ENCODE measurements at regions not wholly inside any gene's neighbourhood (a gene's known extent, or its start where the extent isn't known, plus 50 kb on each side); places are given as distances from the start of the nearest gene placed in this dataset.
"Not testable (repeated sequence)": the region's sequence is repeated elsewhere in the genome, so short reads cannot be mapped to it uniquely, and the experiment has no call there.

DNA sequence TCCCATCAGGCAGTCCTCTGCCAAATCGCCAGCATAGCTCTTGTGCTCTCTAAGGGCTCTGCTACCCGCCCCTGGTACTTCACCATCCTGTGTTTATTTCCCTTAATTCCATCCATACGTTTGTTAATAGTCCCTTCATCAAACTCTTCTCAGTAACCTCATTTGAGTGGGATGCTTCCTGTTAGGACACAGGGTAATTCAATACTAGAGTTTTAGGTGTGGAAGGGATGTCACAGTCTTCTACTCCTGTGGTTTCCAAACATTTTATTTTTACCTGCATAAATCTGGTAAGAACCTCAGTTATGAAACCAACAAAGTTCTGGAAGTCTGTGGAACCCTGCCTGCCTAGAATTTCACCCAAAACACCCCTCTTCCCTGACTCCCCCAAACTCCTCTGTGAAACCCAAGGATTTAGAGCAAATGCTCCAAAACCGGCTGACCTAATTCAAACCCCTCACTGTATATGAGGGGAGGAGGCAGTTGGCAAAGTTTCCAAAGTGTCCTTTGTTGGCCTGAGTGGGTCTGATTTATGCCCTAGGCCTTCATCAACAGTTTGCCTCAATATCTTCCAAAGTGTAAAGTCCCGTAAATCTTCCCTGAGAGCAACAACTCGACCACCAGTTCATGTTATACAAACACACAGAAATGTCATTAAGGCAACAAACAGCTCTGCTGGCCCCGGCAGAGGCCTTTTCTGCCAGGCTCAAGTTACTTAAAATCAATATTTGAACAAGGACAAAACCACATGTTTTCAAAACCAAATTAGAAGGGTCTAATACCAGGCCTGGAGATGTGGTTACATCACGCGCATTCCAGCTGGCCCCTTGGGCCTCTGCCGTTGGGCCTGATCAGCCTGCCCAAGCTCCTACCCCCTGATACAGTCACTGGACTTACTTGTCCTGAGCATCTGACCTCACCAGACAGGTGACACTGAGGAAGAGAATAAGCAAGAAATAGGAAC lies 82.4 kb upstream of the FGGY start:
- TF ChIP-seq, protein P1, sequence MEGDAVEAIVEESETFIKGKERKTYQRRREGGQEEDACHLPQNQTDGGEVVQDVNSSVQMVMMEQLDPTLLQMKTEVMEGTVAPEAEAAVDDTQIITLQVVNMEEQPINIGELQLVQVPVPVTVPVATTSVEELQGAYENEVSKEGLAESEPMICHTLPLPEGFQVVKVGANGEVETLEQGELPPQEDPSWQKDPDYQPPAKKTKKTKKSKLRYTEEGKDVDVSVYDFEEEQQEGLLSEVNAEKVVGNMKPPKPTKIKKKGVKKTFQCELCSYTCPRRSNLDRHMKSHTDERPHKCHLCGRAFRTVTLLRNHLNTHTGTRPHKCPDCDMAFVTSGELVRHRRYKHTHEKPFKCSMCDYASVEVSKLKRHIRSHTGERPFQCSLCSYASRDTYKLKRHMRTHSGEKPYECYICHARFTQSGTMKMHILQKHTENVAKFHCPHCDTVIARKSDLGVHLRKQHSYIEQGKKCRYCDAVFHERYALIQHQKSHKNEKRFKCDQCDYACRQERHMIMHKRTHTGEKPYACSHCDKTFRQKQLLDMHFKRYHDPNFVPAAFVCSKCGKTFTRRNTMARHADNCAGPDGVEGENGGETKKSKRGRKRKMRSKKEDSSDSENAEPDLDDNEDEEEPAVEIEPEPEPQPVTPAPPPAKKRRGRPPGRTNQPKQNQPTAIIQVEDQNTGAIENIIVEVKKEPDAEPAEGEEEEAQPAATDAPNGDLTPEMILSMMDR (IDR thresholded peaks at IDR 0.05; ENCODE audit: extremely low read depth, insufficient read depth, missing control alignments): no peak
- DNase-seq (ENCODE audit: low spot score): no peak
- in situ Hi-C loops (cut with MboI; ENCODE audit: low pct_unique_long_range_greater_than_20kb, low sequenced_read_pairs, unreplicated experiment): no loop called here

DNA sequence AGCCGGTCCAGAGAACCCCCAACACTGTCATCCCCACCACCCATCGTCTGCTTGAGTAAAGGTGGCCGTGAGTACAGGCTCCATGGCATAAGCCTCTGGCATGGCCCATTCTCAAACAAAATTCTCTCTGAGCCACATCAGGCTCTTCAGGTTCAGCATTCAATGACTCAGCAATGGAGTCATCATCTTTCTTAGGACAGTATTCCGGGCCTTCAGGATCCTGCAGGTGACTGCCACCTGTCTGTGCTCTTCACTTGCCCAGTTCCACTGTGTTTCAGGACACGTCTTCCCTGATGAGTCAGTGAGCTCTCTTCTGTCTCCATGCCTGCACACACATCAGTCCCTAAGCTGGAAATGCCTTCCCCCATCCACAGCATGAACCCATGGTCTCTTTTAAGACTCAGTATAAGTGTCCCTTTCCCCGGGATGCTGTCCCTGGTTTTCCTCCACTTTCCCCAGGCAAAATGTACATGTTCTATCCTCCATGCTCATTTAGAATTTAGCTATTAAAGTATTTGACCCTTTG lies 81.1 kb upstream of the FGGY start:
- TF ChIP-seq, protein P1 (IDR thresholded peaks at IDR 0.05; ENCODE audit: extremely low read depth, insufficient read depth, missing control alignments): no peak
- in situ Hi-C loops (cut with MboI; ENCODE audit: low pct_unique_long_range_greater_than_20kb, low sequenced_read_pairs, unreplicated experiment): no loop called here
- DNase-seq (ENCODE audit: low spot score): no peak

DNA sequence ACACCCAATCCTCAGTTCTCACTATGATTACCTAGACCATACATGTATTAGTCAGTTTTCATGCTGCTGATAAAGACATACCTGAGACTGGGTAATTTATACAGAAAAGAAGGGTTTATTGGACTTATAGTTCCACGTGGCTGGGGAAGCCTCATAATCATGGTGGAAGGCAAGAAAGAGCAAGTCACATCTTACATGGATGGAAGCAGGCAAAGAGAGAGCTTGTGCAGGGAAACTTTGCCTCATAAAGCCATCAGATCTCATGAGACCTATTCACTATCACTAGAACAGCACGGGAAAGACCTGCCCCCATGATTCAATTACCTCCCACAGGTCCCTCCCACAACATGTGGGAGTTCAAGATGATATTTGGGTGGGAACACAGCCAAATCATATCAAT lies 79.5 kb upstream of the FGGY start:
- in situ Hi-C loops (cut with MboI; ENCODE audit: low pct_unique_long_range_greater_than_20kb, low sequenced_read_pairs, unreplicated experiment): not testable (repeated sequence)

DNA sequence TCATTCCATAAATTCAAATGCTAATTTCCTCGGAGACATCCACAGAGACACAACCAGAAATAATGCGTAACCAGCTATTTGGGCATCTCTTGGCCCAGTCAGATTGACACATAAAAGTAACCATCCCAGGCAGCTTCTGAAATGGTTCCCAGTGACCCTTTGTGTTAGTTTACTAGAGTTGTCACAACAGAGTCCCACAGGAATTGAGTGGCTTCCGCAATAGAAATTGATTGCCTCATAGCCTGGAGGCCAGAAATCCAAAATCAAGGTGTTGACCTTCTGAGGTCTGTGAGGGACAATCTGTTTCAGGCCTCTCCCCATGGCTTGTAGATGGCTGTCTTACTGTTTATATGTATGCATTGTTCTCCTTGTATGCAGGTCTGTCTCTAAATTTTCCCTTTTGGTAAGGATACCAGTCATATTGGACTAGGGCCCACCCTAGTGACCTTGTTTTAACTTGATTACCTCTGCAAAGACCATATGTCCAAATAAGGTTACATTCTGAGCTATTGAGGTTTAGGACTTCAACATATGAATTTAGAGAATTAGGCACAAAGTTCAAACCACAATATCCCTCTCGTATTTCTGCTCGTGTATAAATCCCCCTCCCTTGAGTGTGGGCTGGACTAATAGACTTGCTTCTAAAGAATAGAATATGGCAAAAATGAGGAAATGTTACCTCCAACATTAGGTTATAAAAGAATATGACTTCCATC lies 78.2 kb upstream of the FGGY start:
- DNase-seq (ENCODE audit: low spot score): no peak
- TF ChIP-seq, protein P1 (IDR thresholded peaks at IDR 0.05; ENCODE audit: extremely low read depth, insufficient read depth, missing control alignments): no peak
- in situ Hi-C loops (cut with MboI; ENCODE audit: low pct_unique_long_range_greater_than_20kb, low sequenced_read_pairs, unreplicated experiment): no loop called here

More for the DNA sequence above, 79.5 kb upstream of the FGGY start:
- not testable (repeated sequence) for DNase-seq (ENCODE audit: low spot score)

DNA sequence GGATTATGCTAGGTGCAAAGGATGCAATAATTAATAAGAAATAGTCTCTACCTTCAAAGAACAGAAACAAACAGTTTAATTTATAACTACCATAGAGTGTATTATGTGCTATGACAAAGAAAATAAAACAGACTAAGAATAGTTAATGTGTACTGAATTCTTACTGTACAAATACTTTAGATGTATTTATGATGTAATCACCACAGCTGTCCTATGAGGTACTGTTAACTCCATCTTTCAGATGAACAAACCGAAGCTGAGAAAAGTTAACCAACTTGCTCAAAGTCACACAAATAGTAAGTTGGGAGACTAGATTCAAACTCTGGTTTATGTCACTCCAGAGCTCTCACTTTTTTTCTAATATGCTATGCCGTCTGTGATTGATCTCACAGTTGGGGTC lies 77.0 kb upstream of the FGGY start:
- DNase-seq (ENCODE audit: low spot score): no peak
- TF ChIP-seq, protein P1 (IDR thresholded peaks at IDR 0.05; ENCODE audit: extremely low read depth, insufficient read depth, missing control alignments): no peak

DNA sequence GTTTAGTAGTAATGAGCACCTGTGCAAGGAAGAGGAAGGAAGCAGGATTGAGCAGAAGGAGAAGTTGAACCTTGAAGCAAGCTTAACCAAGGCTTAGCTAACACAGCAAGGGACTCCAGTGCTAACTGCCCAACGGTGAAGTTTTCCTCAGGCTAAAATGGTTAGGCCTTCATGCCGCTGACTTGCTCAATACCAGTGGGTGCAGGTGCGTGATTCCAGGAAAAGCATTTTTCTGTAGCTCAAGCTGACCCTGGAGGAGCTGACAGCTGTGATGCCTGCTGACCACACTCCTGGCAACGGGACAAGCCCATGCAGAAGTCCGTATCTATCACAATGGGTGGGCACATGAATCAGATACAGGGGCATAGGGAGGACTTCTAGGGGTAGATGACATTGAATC lies 76.5 kb upstream of the FGGY start:
- DNase-seq (ENCODE audit: low spot score): no peak
- in situ Hi-C loops (cut with MboI; ENCODE audit: low pct_unique_long_range_greater_than_20kb, low sequenced_read_pairs, unreplicated experiment): no loop called here
- TF ChIP-seq, protein P1 (IDR thresholded peaks at IDR 0.05; ENCODE audit: extremely low read depth, insufficient read depth, missing control alignments): no peak

More for the DNA sequence above, 77.0 kb upstream of the FGGY start:
- in situ Hi-C loops (cut with MboI; ENCODE audit: low pct_unique_long_range_greater_than_20kb, low sequenced_read_pairs, unreplicated experiment): no loop called here
